Embryonic facial prominence (tissue), 1 donor: ENCODE measurements at regions not wholly inside any gene's neighbourhood (a gene's known extent, or its start where the extent isn't known, plus 50 kb on each side); places are given as distances from the start of the nearest gene placed in this dataset.
"Not testable (repeated sequence)": the region's sequence is repeated elsewhere in the genome, so short reads cannot be mapped to it uniquely, and the experiment has no call there.

Experiments
- DNase-seq: peaks from one replicate; pipeline ENCODE4 v3.0.0-alpha.2; 2016; ENCODE audit errors: extremely low spot score

GRCh38 chr3:144523396-144523795 lies 551.8 kb downstream of the DIPK2A start:
- DNase-seq: no peak

- DNase-seq: no peak
Observed at GRCh38 chr3:144524531-144524930, 552.9 kb downstream of the DIPK2A start.

GRCh38 chr3:144529566-144529965 lies 557.9 kb downstream of the DIPK2A start:
- no peak for DNase-seq

- DNase-seq: no peak
Observed at GRCh38 chr3:144544871-144545270, 573.2 kb downstream of the DIPK2A start.

- no peak for DNase-seq
Observed at GRCh38 chr3:144546539-144546938, 574.9 kb downstream of the DIPK2A start.

- no peak for DNase-seq
Observed at GRCh38 chr3:144548346-144548745, 576.7 kb downstream of the DIPK2A start.

GRCh38 chr3:144549166-144549565 lies 577.5 kb downstream of the DIPK2A start:
- no peak for DNase-seq

GRCh38 chr3:144552346-144553057 lies 580.9 kb downstream of the DIPK2A start:
- DNase-seq: no peak

GRCh38 chr3:144553301-144553700 lies 581.7 kb downstream of the DIPK2A start:
- DNase-seq: no peak

- no peak for DNase-seq
Observed at GRCh38 chr3:144554889-144555288, 583.3 kb downstream of the DIPK2A start.

- DNase-seq: no peak
Observed at GRCh38 chr3:144556392-144556791, 584.8 kb downstream of the DIPK2A start.

GRCh38 chr3:144557515-144557914 lies 585.9 kb downstream of the DIPK2A start:
- no peak for DNase-seq

GRCh38 chr3:144564011-144564410 lies 592.4 kb downstream of the DIPK2A start:
- DNase-seq: no peak

GRCh38 chr3:144566320-144566719 lies 594.7 kb downstream of the DIPK2A start:
- no peak for DNase-seq

GRCh38 chr3:144569651-144570050 lies 598.0 kb downstream of the DIPK2A start:
- no peak for DNase-seq

- DNase-seq: no peak
Observed at GRCh38 chr3:144583871-144584270, 612.2 kb downstream of the DIPK2A start.

- DNase-seq: no peak
Observed at GRCh38 chr3:144585408-144585807, 613.8 kb downstream of the DIPK2A start.

GRCh38 chr3:144585953-144586352 lies 614.3 kb downstream of the DIPK2A start:
- no peak for DNase-seq

- no peak for DNase-seq
Observed at GRCh38 chr3:144586382-144586781, 614.8 kb downstream of the DIPK2A start.

GRCh38 chr3:144590854-144591253 lies 619.2 kb downstream of the DIPK2A start:
- DNase-seq: no peak

GRCh38 chr3:144593881-144594280 lies 622.3 kb downstream of the DIPK2A start:
- DNase-seq: no peak

- DNase-seq: not testable (repeated sequence)
Observed at GRCh38 chr3:144620236-144620635, 648.6 kb downstream of the DIPK2A start.

- no peak for DNase-seq
Observed at GRCh38 chr3:144622845-144623244, 651.2 kb downstream of the DIPK2A start.

GRCh38 chr3:144624656-144625055 lies 653.0 kb downstream of the DIPK2A start:
- DNase-seq: no peak
